ENCODE measurements at regions not wholly inside any gene's neighbourhood (a gene's known extent, or its start where the extent isn't known, plus 50 kb on each side); places are given as distances from the start of the nearest gene placed in this dataset.

DNA sequence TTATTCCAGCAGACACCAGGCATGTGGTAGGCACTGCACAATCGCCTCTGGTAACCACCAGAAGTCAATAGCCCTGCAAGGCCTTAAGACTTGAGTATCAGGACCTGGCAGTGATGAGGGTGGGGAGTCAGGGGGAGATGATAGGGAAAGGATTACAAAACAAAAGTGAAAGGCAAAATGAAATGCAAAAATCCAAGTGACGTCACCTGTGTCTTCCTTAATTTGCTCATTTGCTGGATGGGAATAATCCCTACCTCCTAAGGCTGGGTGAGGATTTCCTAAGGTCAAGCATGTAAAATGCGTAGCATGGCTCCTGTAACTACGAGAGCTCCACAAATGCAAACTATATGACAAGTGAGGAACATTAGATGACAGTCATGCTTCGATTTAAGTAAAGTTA, 58.4 kb downstream of the FOXI1 start:
- H3K9me3 ChIP-seq (ENCODE audit: control insufficient read depth in 1 of 2, insufficient read depth in 1 of 2, low read depth in 1 of 2, low read length in 2 of 2) = no peaks in the 10 kb centered on the region
- no peaks in the 10 kb centered on the region for H3K36me3 ChIP-seq (ENCODE audit: control insufficient read depth in 1 of 2, insufficient read depth in 2 of 2, low read length in 2 of 2)
- no peak overlapping the region for H3K4me2 ChIP-seq (ENCODE audit: low read length)
- no peak overlapping the region for H3K27ac ChIP-seq (ENCODE audit: low read depth, low read length)
- no peaks in the 10 kb centered on the region for H3K79me2 ChIP-seq (ENCODE audit: insufficient read depth, low read length)
- no peak overlapping the region for H2AFZ ChIP-seq (ENCODE audit: low read depth, low read length, poor library complexity, severe bottlenecking)
- no peak for TF ChIP-seq ELF1 (IDR thresholded peaks at IDR 0.05; ENCODE audit: borderline replicate concordance, low read depth)
- TF ChIP-seq, protein P1, sequence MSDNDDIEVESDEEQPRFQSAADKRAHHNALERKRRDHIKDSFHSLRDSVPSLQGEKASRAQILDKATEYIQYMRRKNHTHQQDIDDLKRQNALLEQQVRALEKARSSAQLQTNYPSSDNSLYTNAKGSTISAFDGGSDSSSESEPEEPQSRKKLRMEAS (IDR thresholded peaks at IDR 0.05) = no peak
- TF ChIP-seq ZFX (IDR thresholded peaks at IDR 0.05) = no peak
- no peak for TF ChIP-seq JUND (IDR thresholded peaks at IDR 0.05)
- TF ChIP-seq RAD21 (IDR thresholded peaks at IDR 0.05; ENCODE audit: low read depth) = no peak
- TF ChIP-seq ZNF274 (IDR thresholded peaks at IDR 0.05; ENCODE audit: low read depth, low read length) = no peak
- no peak for TF ChIP-seq POLR2A (IDR thresholded peaks at IDR 0.05; ENCODE audit: borderline replicate concordance, extremely low read depth, insufficient read depth, insufficient read length)
- no peak for TF ChIP-seq SIN3A (IDR thresholded peaks at IDR 0.05; ENCODE audit: low read depth)
- TF ChIP-seq SP1 (IDR thresholded peaks at IDR 0.05; ENCODE audit: low read depth) = no peak
- TF ChIP-seq YY1 (IDR thresholded peaks at IDR 0.05; ENCODE audit: extremely low read depth, insufficient replicate concordance, low read depth, low read length) = no peak
- TF ChIP-seq EZH2 (IDR thresholded peaks at IDR 0.05) = no peak
- TF ChIP-seq EGR1 (IDR thresholded peaks at IDR 0.05; ENCODE audit: low read depth) = no peak
- no peak for TF ChIP-seq ZBTB33 (IDR thresholded peaks at IDR 0.05; ENCODE audit: extremely low read depth, insufficient replicate concordance, low read length)
- TF ChIP-seq FOSL1 (IDR thresholded peaks at IDR 0.05; ENCODE audit: low read depth) = no peak
- no peak for TF ChIP-seq TCF7L2 (IDR thresholded peaks at IDR 0.05; ENCODE audit: borderline replicate concordance, extremely low read depth, insufficient read depth, insufficient read length)
- TF ChIP-seq CEBPB (IDR thresholded peaks at IDR 0.05; ENCODE audit: low read depth) = no peak
- no peak for TF ChIP-seq SRF (IDR thresholded peaks at IDR 0.05; ENCODE audit: low read depth)
- no peak for TF ChIP-seq POLR2AphosphoS5 (IDR thresholded peaks at IDR 0.05; ENCODE audit: low read depth, low read length)
- H3K9me2 ChIP-seq (ENCODE audit: insufficient read depth) = no peaks in the 10 kb centered on the region
- H3K4me1 ChIP-seq (ENCODE audit: control insufficient read depth in 1 of 2, insufficient read depth in 2 of 2, low read length in 2 of 2) = no peaks in the 10 kb centered on the region
- intact Hi-C loops (cut with micrococcal nuclease) = no loop called here
- ChIA-PET POLR2A (no interaction called here), RAD21 (ENCODE audit: low non-redundant PET in 1 of 2, low total read pairs in 2 of 2, uncharacterized antibody in 2 of 2, unreplicated experiment in 2 of 2) (no interaction called here), CTCF (no interaction called here)
- H4K20me1 ChIP-seq (ENCODE audit: insufficient read depth) = no peaks in the 10 kb centered on the region
- DNase-seq (ENCODE audit: low read depth, low spot score) (no peak), ATAC-seq (no peak)
- no TSS peak for BruUV-seq (replicated peaks)
- H3K9ac ChIP-seq (ENCODE audit: low read length) = no peak overlapping the region
- H3K4me3 ChIP-seq (replicated peaks in 1 of 2; ENCODE audit: low read depth in 1 of 2, low read length in 2 of 2) = no peak overlapping the region
- H3K27me3 ChIP-seq (ENCODE audit: insufficient read depth, low read length) = no peaks in the 10 kb centered on the region

All from HCT116 (cell line).